GM12878 (cell line): ENCODE measurements at regions not wholly inside any gene's neighbourhood (a gene's known extent, or its start where the extent isn't known, plus 50 kb on each side); places are given as distances from the start of the nearest gene placed in this dataset.

ENCODE experiments used
- ATAC-seq: fragments of 200-7000 bp; cut with Tn5 transposase; 3 replicates; pipeline ENCODE4 v1.9.1; 2020; ENCODE audit warnings: mild to moderate bottlenecking, moderate library complexity
- BruUV-seq: library from RNA; stranded (reverse); fragments of 400-500 nt; replicated peaks from 2 replicates; lab custom pipeline; 2021; lab: Mats Ljungman, UMichigan
- CTCF ChIA-PET: fragments of 300-600 bp; sonication (Branson Sonifier 250); formaldehyde crosslinking; extraction: SDS; loops from one replicate; lab custom pipeline; 2021; ENCODE audit warnings: inconsistent platforms; lab: Yijun Ruan, JAX
- POLR2A ChIA-PET: fragments of 350-600 bp; formaldehyde crosslinking; extraction: SDS; loops from one replicate; lab custom pipeline; 2021; ENCODE audit warnings: inconsistent platforms; lab: Charles Lee
- RAD21 ChIA-PET: fragments of 300-600 bp; sonication (Branson Sonifier 250); formaldehyde crosslinking; loops from one replicate; lab custom pipeline; 2023; ENCODE audit warnings: antibody characterized with exemption; ENCODE audit not compliant: unreplicated experiment; lab: Charles Lee
- SMC1A ChIA-PET: fragments of 300-600 bp; sonication (Branson Sonifier 250); formaldehyde crosslinking; loops from one replicate; lab custom pipeline; 2023; ENCODE audit not compliant: unreplicated experiment, uncharacterized antibody; lab: Charles Lee
- DNase-seq: peaks from one replicate; pipeline ENCODE4 v3.0.0-alpha.2; 2011; ENCODE audit warnings: low read depth, low spot score
- FAIRE-seq: peaks from 3 replicates; lab custom pipeline; 2011; peaks lifted over from hg19 to GRCh38; lab: Jason Lieb, UNC
- H2AFZ ChIP-seq: 2 replicates; pipeline ENCODE4 v1.6.0; 2011; ENCODE audit warnings: low read depth, low read length, control low read depth; ENCODE audit not compliant: control insufficient read depth
- H3K27ac ChIP-seq: 2 replicates; pipeline ENCODE4 v1.5.1; 2011; ENCODE audit warnings: control low read depth; ENCODE audit not compliant: control insufficient read depth, insufficient read depth
- H3K27me3 ChIP-seq, 2 experiments: replicated peaks in 1 of 2; 2 replicates each; pipeline versions ENCODE4 v1.6.0 to v1.6.1; 2011; ENCODE audit warnings: low read length in 1 of 2; ENCODE audit not compliant: control insufficient read depth in 2 of 2, insufficient read depth in 2 of 2
- H3K36me3 ChIP-seq, 2 experiments: 2 replicates each; pipeline ENCODE4 v1.5.1; 2011; ENCODE audit warnings: low read length in 1 of 2; ENCODE audit not compliant: control insufficient read depth in 2 of 2, insufficient read depth in 2 of 2
- H3K4me1 ChIP-seq: 2 replicates; pipeline ENCODE4 v1.6.1; 2011; ENCODE audit warnings: mild to moderate bottlenecking, low read length, moderate library complexity, mixed read lengths; ENCODE audit not compliant: control insufficient read depth, insufficient read depth
- H3K4me2 ChIP-seq: 2 replicates; pipeline ENCODE4 v1.6.0; 2011; ENCODE audit warnings: control low read depth; ENCODE audit not compliant: control insufficient read depth, insufficient read depth
- H3K4me3 ChIP-seq: fragments of 200-600 bp; sonication (generic); 2 replicates; pipeline ENCODE4 v1.5.1; 2016
- H3K79me2 ChIP-seq: 2 replicates; pipeline ENCODE4 v1.6.0; 2011; ENCODE audit warnings: low read length; ENCODE audit not compliant: control insufficient read depth, insufficient read depth
- H3K9ac ChIP-seq: 2 replicates; pipeline ENCODE4 v1.8.0; 2011; ENCODE audit warnings: low read length, control low read depth, mixed read lengths; ENCODE audit not compliant: control insufficient read depth, insufficient read depth
- H3K9me3 ChIP-seq: replicated peaks from 3 replicates; pipeline ENCODE4 v1.5.1; 2011; ENCODE audit warnings: mild to moderate bottlenecking, low read length; ENCODE audit not compliant: control insufficient read depth, insufficient read depth
- H4K20me1 ChIP-seq: 2 replicates; pipeline ENCODE4 v1.6.0; 2011; ENCODE audit not compliant: control insufficient read depth, insufficient read depth
- BCL11A ChIP-seq: IDR thresholded peaks from 2 replicates; pipeline ENCODE4 v1.6.1; 2011; ENCODE audit warnings: low read depth, low read length
- CTCF ChIP-seq, 3 experiments: IDR thresholded peaks in 2 of 3; conservative IDR thresholded peaks in 1 of 3; 2 replicates each; pipeline ENCODE4 v1.5.1; 2011; ENCODE audit warnings: low read depth in 3 of 3, low read length in 3 of 3, mild to moderate bottlenecking in 3 of 3, control low read depth in 2 of 3, moderate library complexity in 2 of 3, inconsistent platforms in 1 of 3, mixed read lengths in 1 of 3; ENCODE audit not compliant: control insufficient read depth in 2 of 3, insufficient read depth in 1 of 3; ENCODE audit errors: extremely low read depth in 1 of 3
- EGR1 ChIP-seq, 2 experiments: IDR thresholded peaks; 1 replicate in 1 of 2; 2 replicates in 1 of 2; pipeline ENCODE4 v1.6.1; 2011 to 2012; ENCODE audit warnings: low read depth in 2 of 2, low read length in 2 of 2, borderline replicate concordance in 1 of 2, mild to moderate bottlenecking in 1 of 2, moderate library complexity in 1 of 2
- EP300 ChIP-seq, 2 experiments: fragments of 150-350 bp in 1 of 2; IDR thresholded peaks; 2 replicates each; pipeline ENCODE4 v1.6.1; 2011 to 2012; ENCODE audit warnings: low read depth in 2 of 2, low read length in 2 of 2, borderline replicate concordance in 1 of 2, improper control_type of control experiment in 1 of 2, inconsistent platforms in 1 of 2; ENCODE audit not compliant: control insufficient read depth in 1 of 2
- NFXL1 ChIP-seq: fragments of 450-650 bp; IDR thresholded peaks from 2 replicates; pipeline ENCODE4 v1.6.1; 2017; ENCODE audit warnings: antibody characterized with exemption, mild to moderate bottlenecking, borderline replicate concordance
- PAX8 ChIP-seq: fragments of 450-650 bp; IDR thresholded peaks from 2 replicates; pipeline ENCODE4 v1.6.1; 2017; ENCODE audit warnings: mild to moderate bottlenecking, moderate library complexity
- PKNOX1 ChIP-seq: fragments of 450-650 bp; IDR thresholded peaks from 2 replicates; pipeline ENCODE4 v1.6.1; 2016; ENCODE audit warnings: mild to moderate bottlenecking
- POLR2AphosphoS5 ChIP-seq: IDR thresholded peaks from 2 replicates; pipeline ENCODE4 v1.6.1; 2011; ENCODE audit warnings: mild to moderate bottlenecking, low read length, inconsistent platforms
- RAD21 ChIP-seq: IDR thresholded peaks from 2 replicates; pipeline ENCODE4 v1.6.1; 2011; ENCODE audit warnings: mild to moderate bottlenecking, low read depth, low read length, moderate library complexity; ENCODE audit not compliant: insufficient read depth
- RAD51 ChIP-seq: fragments of 450-650 bp; IDR thresholded peaks from 2 replicates; pipeline ENCODE4 v1.6.1; 2016; ENCODE audit warnings: moderate library complexity, mild to moderate bottlenecking, inconsistent platforms
- RELA ChIP-seq: fragments of 450-650 bp; IDR thresholded peaks from 2 replicates; pipeline ENCODE4 v1.8.0; 2014; ENCODE audit warnings: borderline replicate concordance; ENCODE audit not compliant: partially characterized antibody
- REST ChIP-seq: IDR thresholded peaks from 2 replicates; pipeline ENCODE4 v1.6.1; 2012; ENCODE audit warnings: mild to moderate bottlenecking, low read depth, low read length
- SMARCA5 ChIP-seq: fragments of 450-650 bp; IDR thresholded peaks from 2 replicates; pipeline ENCODE4 v1.6.1; 2017; ENCODE audit warnings: mild to moderate bottlenecking
- SMC3 ChIP-seq: IDR thresholded peaks from 2 replicates; pipeline ENCODE4 v1.6.1; 2011; ENCODE audit warnings: low read length, improper control_type of control experiment, borderline replicate concordance
- ZNF24 ChIP-seq: fragments of 450-650 bp; IDR thresholded peaks from 2 replicates; pipeline ENCODE4 v1.6.1; 2017; ENCODE audit warnings: antibody characterized with exemption, mild to moderate bottlenecking
- ZNF274 ChIP-seq: IDR thresholded peaks from one replicate; pipeline ENCODE4 v1.8.0; 2011; ENCODE audit not compliant: insufficient read length, insufficient read depth
- WGBS: methylation state at CpG from one replicate; pipeline ENCODE4 v1.1.6; 2016; ENCODE audit warnings: low lambda C conversion rate; ENCODE audit not compliant: insufficient replicate concordance, insufficient coverage; ENCODE audit errors: missing lambda C conversion rate; 5-methylcytosine and 5-hydroxymethylcytosine counted together
- in situ Hi-C: fragments of 300-500 bp; cut with MboI; formaldehyde crosslinking; loops from 9 replicates; pipeline ENCODE4 v1.14.3; 2018; ENCODE audit warnings: mixed read lengths
- intact Hi-C: fragments of 100-400 bp; cut with micrococcal nuclease; formaldehyde crosslinking; loops from one replicate; pipeline ENCODE4 v1.14.2; 2022; ENCODE audit not compliant: unreplicated experiment

- Histone ChIP-seq H3K4me3 (no peak overlapping the region), H3K27ac (no peak overlapping the region), H3K79me2 (no peaks in the 10 kb centered on the region), H4K20me1 (no peaks in the 10 kb centered on the region), H3K27me3 (no peaks in the 10 kb centered on the region; a peak in 1 of 4 replicates), H3K4me2 (no peak overlapping the region), H3K36me3 (no peaks in the 10 kb centered on the region), H3K9ac (no peak overlapping the region), H3K9me3 (no peaks in the 10 kb centered on the region), H2AFZ (no peak overlapping the region), H3K4me1 (no peaks in the 10 kb centered on the region)
- 36% methylated on average over 6 of the region's 6 CpGs for WGBS
- ChIA-PET POLR2A (interaction anchor here (0.5 kb wide), 1 partner anchor 180 kb away, joined by 3 read pairs; no protein-coding TSS in a partner anchor), CTCF (interaction anchor here (0.6 to 15.3 kb wide), 19 partner anchors 8 to 808 kb away, joined by 3 to 360 read pairs (median 4); no protein-coding TSS in a partner anchor), SMC1A (interaction anchor here (0.9 to 3.1 kb wide), 7 partner anchors 10 to 733 kb away, joined by 3 to 22 read pairs (median 4); no protein-coding TSS in a partner anchor), RAD21 (interaction anchor here (1.0 kb wide), 1 partner anchor 251 kb away, joined by 3 read pairs; no protein-coding TSS in a partner anchor)
- intact Hi-C loops (no loop called here), in situ Hi-C loops (loop anchor here (5.0 kb wide), 1 partner anchor 248 kb away; no protein-coding TSS in a partner anchor)
- ATAC-seq (peak; percentile 75), DNase-seq (no peak), FAIRE-seq (peak; percentile 85)
- BruUV-seq = no TSS peak
- TF ChIP-seq SMARCA5 = no peak
- peak; percentile 50 for TF ChIP-seq RAD21
- TF ChIP-seq BCL11A = no peak
- no peak for TF ChIP-seq PAX8
- no peak for TF ChIP-seq EGR1 (IDR thresholded peaks at IDR 0.05; ENCODE audit: borderline replicate concordance in 1 of 2, low read depth in 2 of 2, low read length in 2 of 2)
- TF ChIP-seq PKNOX1 = no peak
- no peak for TF ChIP-seq POLR2AphosphoS5
- TF ChIP-seq CTCF (IDR thresholded peaks at IDR 0.05 in 2 of 3, conservative IDR thresholded peaks at IDR 0.05 in 1 of 3; ENCODE audit: control insufficient read depth in 2 of 3, extremely low read depth in 1 of 3, insufficient read depth in 1 of 3, low read depth in 3 of 3, low read length in 3 of 3) = peak; percentile 40 to 75 (median 57)
- TF ChIP-seq SMC3 = peak; percentile 41; the same call in 1 of the 2 replicates
- no peak for TF ChIP-seq REST
- no peak for TF ChIP-seq ZNF24
- TF ChIP-seq EP300 (IDR thresholded peaks at IDR 0.05; ENCODE audit: borderline replicate concordance in 1 of 2, control insufficient read depth in 1 of 2, low read depth in 2 of 2, low read length in 2 of 2) = no peak
- TF ChIP-seq ZNF274 = no peak
- no peak for TF ChIP-seq RELA
- TF ChIP-seq RAD51 = no peak
- TF ChIP-seq NFXL1 = no peak
Measured at GRCh38 chr5:96595300-96596090, 66.7 kb upstream of the CAST start.
